Breast epithelium (tissue), 3 donors: ENCODE measurements at regions not wholly inside any gene's neighbourhood (a gene's known extent, or its start where the extent isn't known, plus 50 kb on each side); places are given as distances from the start of the nearest gene placed in this dataset.

Experiments
- POLR2A ChIP-seq: fragments of 450-650 bp; IDR thresholded peaks from one replicate; pipeline ENCODE4 v1.6.1; 2016; ENCODE audit warnings: antibody characterized with exemption, mild to moderate bottlenecking, moderate library complexity
- POLR2AphosphoS5 ChIP-seq, 3 donors: sonication (generic); formaldehyde crosslinking; IDR thresholded peaks; one replicate each; pipeline ENCODE4 v1.6.1; 2017; ENCODE audit warnings: antibody characterized with exemption in 3 of 3
- TF ChIP-seq, protein P1 (sequence below), 3 donors: fragments of 450-650 bp; IDR thresholded peaks; one replicate each; pipeline ENCODE4 v1.5.1; 2016 to 2017; ENCODE audit warnings: antibody characterized with exemption in 3 of 3, mild to moderate bottlenecking in 3 of 3, moderate library complexity in 3 of 3

DNA sequence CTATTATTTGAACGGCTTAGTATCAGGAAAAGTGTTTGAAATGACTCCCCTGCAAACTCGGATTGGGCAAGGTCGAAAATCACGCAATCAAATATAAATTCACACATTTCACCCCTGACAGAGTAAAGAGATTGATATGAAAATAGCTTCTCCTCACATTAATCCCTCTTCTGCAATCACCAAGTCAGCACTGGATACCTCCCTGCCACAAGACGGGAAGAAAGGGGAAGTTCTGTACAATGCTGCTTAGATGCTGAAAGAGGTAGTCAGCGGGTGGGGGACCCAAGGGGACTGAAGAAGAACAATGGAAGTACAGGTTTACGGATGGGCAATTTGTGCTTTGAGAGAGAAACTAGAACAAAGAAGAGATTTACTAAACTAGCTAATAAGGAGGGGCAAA lies 72.0 kb upstream of the ANK3 start:
- TF ChIP-seq, protein P1, sequence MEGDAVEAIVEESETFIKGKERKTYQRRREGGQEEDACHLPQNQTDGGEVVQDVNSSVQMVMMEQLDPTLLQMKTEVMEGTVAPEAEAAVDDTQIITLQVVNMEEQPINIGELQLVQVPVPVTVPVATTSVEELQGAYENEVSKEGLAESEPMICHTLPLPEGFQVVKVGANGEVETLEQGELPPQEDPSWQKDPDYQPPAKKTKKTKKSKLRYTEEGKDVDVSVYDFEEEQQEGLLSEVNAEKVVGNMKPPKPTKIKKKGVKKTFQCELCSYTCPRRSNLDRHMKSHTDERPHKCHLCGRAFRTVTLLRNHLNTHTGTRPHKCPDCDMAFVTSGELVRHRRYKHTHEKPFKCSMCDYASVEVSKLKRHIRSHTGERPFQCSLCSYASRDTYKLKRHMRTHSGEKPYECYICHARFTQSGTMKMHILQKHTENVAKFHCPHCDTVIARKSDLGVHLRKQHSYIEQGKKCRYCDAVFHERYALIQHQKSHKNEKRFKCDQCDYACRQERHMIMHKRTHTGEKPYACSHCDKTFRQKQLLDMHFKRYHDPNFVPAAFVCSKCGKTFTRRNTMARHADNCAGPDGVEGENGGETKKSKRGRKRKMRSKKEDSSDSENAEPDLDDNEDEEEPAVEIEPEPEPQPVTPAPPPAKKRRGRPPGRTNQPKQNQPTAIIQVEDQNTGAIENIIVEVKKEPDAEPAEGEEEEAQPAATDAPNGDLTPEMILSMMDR (IDR thresholded peaks at IDR 0.05): no peak
- TF ChIP-seq POLR2A (no peak), POLR2AphosphoS5 (IDR thresholded peaks at IDR 0.05) (no peak)
